ENCODE measurements at regions not wholly inside any gene's neighbourhood (a gene's known extent, or its start where the extent isn't known, plus 50 kb on each side); places are given as distances from the start of the nearest gene placed in this dataset.

GRCh38 chr11:112451250-112451649 is 190.6 kb upstream of the PLET1 start:
- H3K4me1 ChIP-seq (ENCODE audit: insufficient read depth, low read length) = no peaks in the 10 kb centered on the region
- H3K27ac ChIP-seq (ENCODE audit: low read depth, low read length) = no peak overlapping the region
- no peaks in the 10 kb centered on the region for H3K9me3 ChIP-seq (ENCODE audit: low read depth, low read length)
- H3K4me3 ChIP-seq (ENCODE audit: insufficient read depth, low read length) = no peak overlapping the region
- no peaks in the 10 kb centered on the region for H3K79me2 ChIP-seq (ENCODE audit: insufficient read depth, low read length)
- no peaks in the 10 kb centered on the region for H4K20me1 ChIP-seq (ENCODE audit: insufficient read depth, low read length)
- peaks cover 3% of the 10 kb centered on the region for H3K27me3 ChIP-seq (ENCODE audit: insufficient read depth, low read length)
- no peak for TF ChIP-seq CTCF (IDR thresholded peaks at IDR 0.05; ENCODE audit: extremely low read depth, low read depth, low read length)
- DNase-seq (ENCODE audit: insufficient read length, low spot score, missing footprints) = no peak
- no peak overlapping the region for H2AFZ ChIP-seq (ENCODE audit: low read length)
- no peaks in the 10 kb centered on the region for H3K36me3 ChIP-seq (ENCODE audit: insufficient read depth, low read length)
- H3K4me2 ChIP-seq (ENCODE audit: insufficient read depth, low read length) = no peak overlapping the region

- Histone ChIP-seq H2AFZ (ENCODE audit: low read length) (no peak overlapping the region), H3K36me3 (ENCODE audit: insufficient read depth, low read length) (no peaks in the 10 kb centered on the region), H3K4me3 (ENCODE audit: insufficient read depth, low read length) (no peak overlapping the region), H4K20me1 (ENCODE audit: insufficient read depth, low read length) (no peaks in the 10 kb centered on the region), H3K79me2 (ENCODE audit: insufficient read depth, low read length) (no peaks in the 10 kb centered on the region), H3K9me3 (ENCODE audit: low read depth, low read length) (no peaks in the 10 kb centered on the region), H3K27ac (ENCODE audit: low read depth, low read length) (no peak overlapping the region), H3K4me1 (ENCODE audit: insufficient read depth, low read length) (no peaks in the 10 kb centered on the region), H3K27me3 (ENCODE audit: insufficient read depth, low read length) (peaks cover 3% of the 10 kb centered on the region), H3K4me2 (ENCODE audit: insufficient read depth, low read length) (no peak overlapping the region)
- peak; percentile 38 for TF ChIP-seq CTCF (IDR thresholded peaks at IDR 0.05; ENCODE audit: extremely low read depth, low read depth, low read length)
- DNase-seq (ENCODE audit: insufficient read length, low spot score, missing footprints) = peak; percentile 43
Measured at GRCh38 chr11:112453601-112454577, 193.2 kb upstream of the PLET1 start.

GRCh38 chr11:112454841-112455240 is 194.2 kb upstream of the PLET1 start:
- no peak overlapping the region for H2AFZ ChIP-seq (ENCODE audit: low read length)
- DNase-seq (ENCODE audit: insufficient read length, low spot score, missing footprints) = no peak
- TF ChIP-seq CTCF (IDR thresholded peaks at IDR 0.05; ENCODE audit: extremely low read depth, low read depth, low read length) = no peak

GRCh38 chr11:112455791-112456190 is 195.1 kb upstream of the PLET1 start:
- Histone ChIP-seq H3K27ac (ENCODE audit: low read depth, low read length) (no peak overlapping the region), H3K4me1 (ENCODE audit: insufficient read depth, low read length) (no peaks in the 10 kb centered on the region), H3K36me3 (ENCODE audit: insufficient read depth, low read length) (no peaks in the 10 kb centered on the region), H2AFZ (ENCODE audit: low read length) (no peak overlapping the region), H3K4me3 (ENCODE audit: insufficient read depth, low read length) (no peak overlapping the region), H3K4me2 (ENCODE audit: insufficient read depth, low read length) (no peak overlapping the region), H3K9me3 (ENCODE audit: low read depth, low read length) (no peaks in the 10 kb centered on the region), H4K20me1 (ENCODE audit: insufficient read depth, low read length) (no peaks in the 10 kb centered on the region), H3K27me3 (ENCODE audit: insufficient read depth, low read length) (no peaks in the 10 kb centered on the region), H3K79me2 (ENCODE audit: insufficient read depth, low read length) (no peaks in the 10 kb centered on the region)
- DNase-seq (ENCODE audit: insufficient read length, low spot score, missing footprints) = no peak
- no peak for TF ChIP-seq CTCF (IDR thresholded peaks at IDR 0.05; ENCODE audit: extremely low read depth, low read depth, low read length)

More at GRCh38 chr11:112454841-112455240, 194.2 kb upstream of the PLET1 start:
- no peaks in the 10 kb centered on the region for H4K20me1 ChIP-seq (ENCODE audit: insufficient read depth, low read length)
- H3K9me3 ChIP-seq (ENCODE audit: low read depth, low read length) = no peaks in the 10 kb centered on the region
- no peak overlapping the region for H3K4me3 ChIP-seq (ENCODE audit: insufficient read depth, low read length)
- no peak overlapping the region for H3K27ac ChIP-seq (ENCODE audit: low read depth, low read length)
- H3K79me2 ChIP-seq (ENCODE audit: insufficient read depth, low read length) = no peaks in the 10 kb centered on the region
- H3K27me3 ChIP-seq (ENCODE audit: insufficient read depth, low read length) = no peaks in the 10 kb centered on the region
- no peaks in the 10 kb centered on the region for H3K4me1 ChIP-seq (ENCODE audit: insufficient read depth, low read length)
- no peaks in the 10 kb centered on the region for H3K36me3 ChIP-seq (ENCODE audit: insufficient read depth, low read length)
- no peak overlapping the region for H3K4me2 ChIP-seq (ENCODE audit: insufficient read depth, low read length)

Measured in osteoblast (primary cell).